Chondrocyte (in vitro differentiated cells): ENCODE measurements at regions not wholly inside any gene's neighbourhood (a gene's known extent, or its start where the extent isn't known, plus 50 kb on each side); places are given as distances from the start of the nearest gene placed in this dataset.
"Not testable (repeated sequence)": the region's sequence is repeated elsewhere in the genome, so short reads cannot be mapped to it uniquely, and the experiment has no call there.

Source experiments
- DNase-seq: peaks from one replicate; pipeline ENCODE4 v3.0.0; 2021; ENCODE audit warnings: mixed read lengths, low spot score
- H3K27ac Mint-ChIP-seq: one replicate; pipeline ENCODE4 v1.8.0; 2021; ENCODE audit warnings: mild to moderate bottlenecking, moderate library complexity, mixed read lengths; ENCODE audit not compliant: unreplicated experiment
- H3K27me3 Mint-ChIP-seq: 2 replicates; pipeline ENCODE4 v1.8.0; 2021; ENCODE audit warnings: low read depth, mixed read lengths
- H3K36me3 Mint-ChIP-seq: 2 replicates; pipeline ENCODE4 v1.8.0; 2021; ENCODE audit warnings: low read depth, mixed read lengths
- H3K4me1 Mint-ChIP-seq: 2 replicates; pipeline ENCODE4 v1.8.0; 2021; ENCODE audit warnings: low read depth, mild to moderate bottlenecking, mixed read lengths
- H3K4me3 Mint-ChIP-seq: one replicate; pipeline ENCODE4 v1.8.0; 2021; ENCODE audit warnings: mild to moderate bottlenecking, moderate library complexity, mixed read lengths; ENCODE audit not compliant: unreplicated experiment
- H3K9me3 Mint-ChIP-seq: 2 replicates; pipeline ENCODE4 v1.8.0; 2021; ENCODE audit warnings: low read depth, mixed read lengths
- CTCF ChIP-seq: fragments of 200-600 bp; sonication (generic); IDR thresholded peaks from 2 replicates; pipeline ENCODE4 v1.5.0; 2021; ENCODE audit warnings: antibody characterized with exemption, mild to moderate bottlenecking, moderate library complexity

DNA sequence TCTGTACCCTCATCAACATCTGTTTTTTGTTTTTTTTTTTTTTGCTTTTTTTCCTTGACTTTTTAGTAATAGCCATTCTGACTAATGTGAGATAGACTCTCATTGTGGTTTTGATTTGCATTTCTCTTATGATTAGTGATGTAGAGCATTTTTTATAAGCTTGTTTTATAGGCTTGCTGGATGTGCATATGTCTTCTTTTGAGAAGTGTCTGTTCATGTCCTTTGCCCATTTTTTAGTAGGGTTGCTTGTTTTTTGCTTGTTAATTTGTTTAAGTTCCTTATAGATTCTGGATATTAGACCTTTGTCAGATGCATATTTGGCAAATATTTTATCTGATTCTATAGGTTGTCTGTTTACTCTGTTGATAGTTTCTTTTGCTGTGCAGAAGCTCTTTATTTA is 53.5 kb upstream of the FAR1 start:
- H3K27me3 Mint-ChIP-seq, H3K27ac Mint-ChIP-seq, H3K36me3 Mint-ChIP-seq, H3K4me1 Mint-ChIP-seq, H3K4me3 Mint-ChIP-seq, DNase-seq: not testable (repeated sequence)
- peaks cover 51% of the 10 kb centered on the region for H3K9me3 Mint-ChIP-seq

DNA sequence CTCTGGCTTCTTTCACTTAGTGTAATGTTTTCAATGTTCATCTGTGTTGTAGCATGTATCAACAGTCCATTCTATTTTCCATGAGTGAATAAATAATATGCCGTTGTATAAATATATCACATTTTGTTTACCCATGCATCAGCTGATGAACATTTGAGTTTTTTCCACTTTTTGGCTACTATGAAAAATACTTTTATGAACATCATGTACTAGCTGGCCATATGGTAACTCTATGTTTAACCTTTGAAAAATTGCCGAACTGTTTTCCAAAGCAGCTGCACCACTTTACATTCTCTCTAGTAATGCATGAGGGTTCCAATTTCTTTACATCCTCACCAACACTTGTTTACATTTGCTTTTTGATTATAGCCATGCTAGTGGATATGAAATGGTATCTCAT is 59.8 kb upstream of the FAR1 start:
- peaks cover 5% of the 10 kb centered on the region for H3K9me3 Mint-ChIP-seq
- no peaks in the 10 kb centered on the region for H3K36me3 Mint-ChIP-seq
- H3K27ac Mint-ChIP-seq = no peak overlapping the region
- TF ChIP-seq CTCF = no peak
- peaks cover 5% of the 10 kb centered on the region for H3K27me3 Mint-ChIP-seq
- DNase-seq = no peak
- no peak overlapping the region for H3K4me3 Mint-ChIP-seq
- H3K4me1 Mint-ChIP-seq = no peaks in the 10 kb centered on the region

DNA sequence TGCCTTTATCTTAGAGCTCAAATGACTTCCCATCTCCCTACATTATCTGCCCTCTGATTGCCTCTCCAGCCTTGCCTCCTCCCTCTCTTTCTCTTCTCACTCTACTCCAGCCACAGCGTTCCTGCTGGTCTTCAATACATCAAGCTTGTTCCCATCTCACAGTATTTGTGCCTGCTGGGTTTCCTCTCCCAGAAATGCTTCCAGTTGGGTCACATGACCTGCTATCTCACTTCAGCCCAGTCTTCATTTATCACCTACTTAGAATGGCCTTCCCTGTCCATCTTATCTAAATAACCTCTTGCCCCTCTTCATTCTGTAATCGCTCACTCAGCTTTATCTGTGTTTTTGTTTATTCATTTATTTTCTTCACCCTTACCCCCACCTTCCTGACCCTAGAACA is 61.8 kb upstream of the FAR1 start:
- peaks cover 5% of the 10 kb centered on the region for H3K27me3 Mint-ChIP-seq
- no peak for TF ChIP-seq CTCF
- H3K9me3 Mint-ChIP-seq = no peaks in the 10 kb centered on the region
- no peak overlapping the region for H3K4me3 Mint-ChIP-seq
- no peak for DNase-seq
- H3K27ac Mint-ChIP-seq = no peak overlapping the region
- H3K4me1 Mint-ChIP-seq = no peaks in the 10 kb centered on the region
- H3K36me3 Mint-ChIP-seq = no peaks in the 10 kb centered on the region

- Mint-ChIP-seq H3K4me1 (no peaks in the 10 kb centered on the region), H3K27me3 (peaks cover 3% of the 10 kb centered on the region), H3K4me3 (no peak overlapping the region)
Observed at GRCh38 chr11:13603661-13604060, 64.8 kb upstream of the FAR1 start.

GRCh38 chr11:13602844-13603243 is 65.6 kb upstream of the FAR1 start:
- Mint-ChIP-seq H3K9me3 (no peaks in the 10 kb centered on the region), H3K4me3 (no peak overlapping the region), H3K27me3 (peaks cover 8% of the 10 kb centered on the region), H3K4me1 (no peaks in the 10 kb centered on the region), H3K27ac (no peak overlapping the region), H3K36me3 (no peaks in the 10 kb centered on the region)
- no peak for TF ChIP-seq CTCF
- DNase-seq = no peak

More at GRCh38 chr11:13603661-13604060, 64.8 kb upstream of the FAR1 start:
- Mint-ChIP-seq H3K27ac (no peak overlapping the region), H3K36me3 (no peaks in the 10 kb centered on the region), H3K9me3 (no peaks in the 10 kb centered on the region)
- TF ChIP-seq CTCF = no peak
- DNase-seq = no peak

DNA sequence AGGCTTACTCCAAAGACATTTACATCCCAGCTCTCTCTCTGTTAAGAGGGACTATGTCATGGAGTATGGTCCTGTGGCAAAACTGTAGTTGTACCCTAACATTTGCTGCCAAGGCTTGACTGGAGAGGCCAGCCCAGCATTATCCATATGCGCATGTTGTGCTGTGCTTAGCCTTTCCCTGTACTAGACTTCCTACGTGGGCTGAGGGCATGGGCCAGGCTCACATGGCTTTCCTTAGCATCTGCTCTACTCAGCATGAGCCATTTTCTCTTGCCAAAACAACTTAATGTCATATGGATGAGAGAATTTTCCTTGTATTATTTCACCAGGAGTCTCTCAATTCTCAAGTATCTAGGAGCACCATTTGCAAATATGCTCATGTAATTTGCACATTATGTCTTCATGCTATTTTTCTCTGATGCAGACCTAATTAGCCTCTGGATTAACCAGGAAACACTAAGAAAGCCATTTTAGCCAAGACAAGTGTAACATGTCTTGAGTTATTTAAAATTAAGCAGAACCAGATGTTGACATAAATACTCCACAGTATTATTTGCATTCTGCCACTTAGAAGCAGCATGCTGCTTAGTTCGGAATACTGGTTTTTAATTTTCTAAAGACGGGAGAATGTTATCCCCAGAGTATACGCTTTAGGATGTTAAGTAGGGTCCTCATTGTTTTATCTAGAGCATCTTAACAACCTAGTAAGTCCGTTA is 71.7 kb upstream of the FAR1 start:
- Mint-ChIP-seq H3K36me3 (no peaks in the 10 kb centered on the region), H3K4me1 (no peaks in the 10 kb centered on the region), H3K9me3 (peaks cover 14% of the 10 kb centered on the region), H3K27me3 (peaks cover 13% of the 10 kb centered on the region), H3K27ac (no peak overlapping the region), H3K4me3 (no peak overlapping the region)
- DNase-seq = no peak
- TF ChIP-seq CTCF = no peak
